GM12892 (cell line): ENCODE measurements at regions not wholly inside any gene's neighbourhood (a gene's known extent, or its start where the extent isn't known, plus 50 kb on each side); places are given as distances from the start of the nearest gene placed in this dataset.
"Not testable (repeated sequence)": the region's sequence is repeated elsewhere in the genome, so short reads cannot be mapped to it uniquely, and the experiment has no call there.

ENCODE experiments used
- POLR2A ChIP-seq: IDR thresholded peaks from 2 replicates; pipeline ENCODE4 v1.6.1; 2011; ENCODE audit warnings: low read depth, low read length, control low read depth
- POLR2AphosphoS5 ChIP-seq: IDR thresholded peaks from 2 replicates; pipeline ENCODE4 v1.6.1; 2011; ENCODE audit warnings: low read depth, low read length, control low read depth
- TAF1 ChIP-seq: IDR thresholded peaks from 2 replicates; pipeline ENCODE4 v1.6.1; 2011; ENCODE audit warnings: low read depth, mild to moderate bottlenecking, control low read depth, low read length, borderline replicate concordance

- TF ChIP-seq TAF1, POLR2A, POLR2AphosphoS5: not testable (repeated sequence)
Observed at GRCh38 chr20:39957911-39958310, 731.1 kb downstream of the MAFB start.
